Mucosa of descending colon (tissue), 3 donors: ENCODE measurements at regions not wholly inside any gene's neighbourhood (a gene's known extent, or its start where the extent isn't known, plus 50 kb on each side); places are given as distances from the start of the nearest gene placed in this dataset.

ENCODE experiments used
- ATAC-seq: fragments of 200-7000 bp; cut with Tn5 transposase; one replicate; pipeline ENCODE4 v1.9.1; 2020; ENCODE audit warnings: mild to moderate bottlenecking, moderate library complexity
- DNase-seq, 3 donors: peaks; one replicate each; pipeline ENCODE4 v3.0.0-alpha.2; 2020
- H3K36me3 ChIP-seq: fragments of 200-600 bp; one replicate; pipeline ENCODE4 v1.8.0; 2021; ENCODE audit warnings: low read depth, mild to moderate bottlenecking
- H3K4me1 ChIP-seq: fragments of 200-600 bp; one replicate; pipeline ENCODE4 v1.8.0; 2021; ENCODE audit warnings: low read depth, mild to moderate bottlenecking
- H3K4me3 ChIP-seq: fragments of 200-600 bp; one replicate; pipeline ENCODE4 v1.8.0; 2021; ENCODE audit warnings: mild to moderate bottlenecking
- H3K9me3 ChIP-seq: fragments of 200-600 bp; one replicate; pipeline ENCODE4 v1.8.0; 2021; ENCODE audit warnings: mild to moderate bottlenecking
- CTCF ChIP-seq: fragments of 200-600 bp; IDR thresholded peaks from one replicate; pipeline ENCODE4 v1.8.0; 2022; ENCODE audit warnings: antibody characterized with exemption, mild to moderate bottlenecking
- intact Hi-C, 2 donors: fragments of 100-400 bp; cut with DNase I in 1 of 2; cut with micrococcal nuclease in 1 of 2; formaldehyde crosslinking; loops; one replicate each; pipeline versions ENCODE4 v1.11.0 to v1.11.1; 2022; cut with DNase I, micrococcal nuclease
- donor health status: DM: no; HTN: no; CAD: no; lungs with moderate emphysema.
- donor health status: DM: no; HTN: no; CAD: no.
- donor health status: DM: no; HTN: yes; CAD: no.

DNA sequence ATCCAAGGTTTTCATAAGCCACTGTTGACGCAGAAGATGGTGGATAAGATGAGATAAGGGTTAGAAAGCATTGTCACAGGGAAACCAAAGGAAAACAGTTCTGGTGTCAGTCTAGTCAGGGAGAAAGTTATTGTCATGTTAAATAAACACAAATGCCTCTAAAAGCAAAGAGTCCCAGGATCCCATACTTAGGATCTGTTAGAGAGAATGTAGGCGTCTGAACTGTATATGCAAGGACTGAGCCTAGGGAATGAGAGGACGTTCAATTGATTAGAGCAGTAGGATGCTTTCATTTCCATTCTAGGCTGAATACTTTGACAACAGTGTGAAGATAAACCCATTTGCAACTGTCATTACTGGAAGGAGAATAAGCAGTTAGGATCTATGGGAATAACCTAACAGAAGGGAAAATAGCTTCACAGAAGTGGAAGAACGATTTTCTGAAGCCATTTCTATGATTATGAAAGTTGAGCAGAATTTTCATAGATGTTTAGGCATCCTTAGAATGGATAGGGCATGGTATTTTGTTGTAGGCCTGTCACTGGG lies 1149.1 kb upstream of the CDH8 start:
- H3K36me3 ChIP-seq, result no peaks in the 10 kb centered on the region
- no peaks in the 10 kb centered on the region for H3K4me1 ChIP-seq
- TF ChIP-seq CTCF, result no peak
- H3K4me3 ChIP-seq, result no peak overlapping the region
- ATAC-seq (no peak), DNase-seq (no peak)
- no peaks in the 10 kb centered on the region for H3K9me3 ChIP-seq
- intact Hi-C loops, result no loop called here

DNA sequence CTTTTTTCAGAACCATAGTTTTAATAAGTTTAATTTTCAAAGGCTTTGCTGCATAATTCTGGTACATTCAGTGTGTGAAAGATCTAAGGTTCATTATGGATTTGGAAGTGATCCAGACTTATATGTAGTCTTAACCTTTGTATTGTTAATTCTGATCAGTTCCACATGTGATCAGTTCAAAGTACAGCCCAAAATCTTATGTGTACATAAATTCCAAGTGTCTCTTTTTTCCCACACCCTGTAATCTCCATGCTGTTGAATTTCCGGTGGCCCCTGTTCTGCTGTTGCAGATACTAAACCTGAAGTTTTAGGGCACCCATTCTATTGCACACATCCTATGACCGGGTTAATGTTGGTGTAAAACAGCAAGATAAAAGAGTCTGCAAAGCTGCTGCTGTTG lies 1147.5 kb upstream of the CDH8 start:
- Histone ChIP-seq H3K36me3 (no peaks in the 10 kb centered on the region), H3K9me3 (no peaks in the 10 kb centered on the region), H3K4me1 (no peaks in the 10 kb centered on the region), H3K4me3 (no peak overlapping the region)
- intact Hi-C loops, result no loop called here
- DNase-seq (no peak), ATAC-seq (no peak)
- TF ChIP-seq CTCF, result no peak

DNA sequence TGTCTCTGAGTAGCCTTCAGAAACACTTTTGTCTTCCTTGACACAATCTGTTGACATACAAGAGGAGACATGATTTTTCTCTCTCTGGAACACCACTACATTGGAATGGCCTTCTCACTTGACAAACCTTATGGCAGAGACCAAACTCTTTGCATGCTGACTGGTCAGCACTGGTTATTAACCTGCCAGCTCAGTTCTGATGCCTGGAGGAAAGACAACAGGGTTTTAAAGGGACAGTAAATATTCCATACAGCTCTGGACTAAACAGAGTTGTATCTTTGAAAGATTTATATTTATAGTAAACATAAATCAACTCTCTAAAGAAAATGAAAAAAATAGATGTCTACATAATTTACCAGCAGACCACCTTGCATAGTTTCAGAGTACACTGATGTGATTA lies 1139.1 kb upstream of the CDH8 start:
- DNase-seq (no peak), ATAC-seq (no peak)
- no peak overlapping the region for H3K4me3 ChIP-seq
- intact Hi-C loops, result no loop called here
- no peaks in the 10 kb centered on the region for H3K9me3 ChIP-seq
- no peaks in the 10 kb centered on the region for H3K36me3 ChIP-seq
- H3K4me1 ChIP-seq, result no peaks in the 10 kb centered on the region
- no peak for TF ChIP-seq CTCF

DNA sequence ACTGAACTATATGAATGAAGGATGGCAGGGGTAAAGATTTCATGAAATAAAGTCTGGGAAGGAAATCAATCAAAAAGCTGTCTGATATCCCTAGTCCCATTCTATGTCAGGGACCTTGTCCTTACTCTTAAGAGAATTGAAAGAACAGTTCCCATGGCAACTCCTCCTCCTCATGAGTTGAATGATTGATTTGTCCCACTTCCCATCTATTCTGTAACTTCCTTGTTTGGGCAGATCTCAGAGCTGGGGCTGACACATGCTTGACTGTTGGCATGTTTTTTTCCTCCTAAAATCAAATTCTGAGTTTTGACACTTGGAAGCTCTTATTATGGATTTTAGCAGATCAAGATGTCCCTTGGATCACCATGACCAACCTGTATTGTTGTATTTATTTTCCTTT lies 1138.6 kb upstream of the CDH8 start:
- Histone ChIP-seq H3K4me1 (no peaks in the 10 kb centered on the region), H3K36me3 (no peaks in the 10 kb centered on the region), H3K9me3 (no peaks in the 10 kb centered on the region), H3K4me3 (no peak overlapping the region)
- intact Hi-C loops, result no loop called here
- DNase-seq (no peak), ATAC-seq (no peak)
- TF ChIP-seq CTCF, result no peak

DNA sequence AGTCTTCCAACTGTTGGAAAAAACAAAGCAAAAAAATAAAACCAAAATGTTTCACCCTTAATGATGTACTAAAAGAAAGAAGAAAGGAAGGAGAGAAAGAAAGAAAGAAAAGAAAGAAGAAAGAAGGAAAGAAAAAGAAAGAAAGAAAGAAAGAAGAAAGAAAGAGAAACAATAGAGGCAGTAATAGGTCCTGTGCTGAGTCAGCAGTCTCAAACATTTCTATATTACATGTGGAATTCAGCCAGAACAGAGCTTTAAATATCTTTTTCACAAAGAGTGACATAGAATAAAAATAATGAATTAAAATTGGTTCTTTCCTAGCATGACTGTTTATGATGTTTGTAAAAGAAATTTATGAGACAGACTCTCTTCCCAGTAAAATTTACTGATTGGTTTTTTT lies 1135.3 kb upstream of the CDH8 start:
- no peaks in the 10 kb centered on the region for H3K4me1 ChIP-seq
- DNase-seq (no peak), ATAC-seq (no peak)
- intact Hi-C loops, result no loop called here
- no peak overlapping the region for H3K4me3 ChIP-seq
- H3K36me3 ChIP-seq, result no peaks in the 10 kb centered on the region
- H3K9me3 ChIP-seq, result no peaks in the 10 kb centered on the region
- no peak for TF ChIP-seq CTCF

GRCh38 chr16:63169100-63169499 lies 1132.9 kb upstream of the CDH8 start:
- DNase-seq, result no peak
- intact Hi-C loops, result no loop called here

More at GRCh38 chr16:63169100-63169499, 1132.9 kb upstream of the CDH8 start:
- TF ChIP-seq CTCF, result no peak
- ATAC-seq, result no peak
- Histone ChIP-seq H3K4me1 (no peaks in the 10 kb centered on the region), H3K9me3 (no peaks in the 10 kb centered on the region), H3K36me3 (no peaks in the 10 kb centered on the region), H3K4me3 (no peak overlapping the region)
